WI38 (cell line): ENCODE measurements at regions not wholly inside any gene's neighbourhood (a gene's known extent, or its start where the extent isn't known, plus 50 kb on each side); places are given as distances from the start of the nearest gene placed in this dataset.

Source experiments
- H3K4me3 ChIP-seq: 2 replicates; pipeline ENCODE4 v1.5.1; 2011; ENCODE audit warnings: low read depth, mild to moderate bottlenecking, control low read depth, low read length
- TF ChIP-seq, protein P1 (sequence below): IDR thresholded peaks from 2 replicates; pipeline ENCODE4 v1.5.1; 2012; ENCODE audit warnings: low read depth, mild to moderate bottlenecking, control low read depth, low read length

GRCh38 chr2:455913-456312 is 168.0 kb upstream of the ALKAL2 start:
- TF ChIP-seq, protein P1, sequence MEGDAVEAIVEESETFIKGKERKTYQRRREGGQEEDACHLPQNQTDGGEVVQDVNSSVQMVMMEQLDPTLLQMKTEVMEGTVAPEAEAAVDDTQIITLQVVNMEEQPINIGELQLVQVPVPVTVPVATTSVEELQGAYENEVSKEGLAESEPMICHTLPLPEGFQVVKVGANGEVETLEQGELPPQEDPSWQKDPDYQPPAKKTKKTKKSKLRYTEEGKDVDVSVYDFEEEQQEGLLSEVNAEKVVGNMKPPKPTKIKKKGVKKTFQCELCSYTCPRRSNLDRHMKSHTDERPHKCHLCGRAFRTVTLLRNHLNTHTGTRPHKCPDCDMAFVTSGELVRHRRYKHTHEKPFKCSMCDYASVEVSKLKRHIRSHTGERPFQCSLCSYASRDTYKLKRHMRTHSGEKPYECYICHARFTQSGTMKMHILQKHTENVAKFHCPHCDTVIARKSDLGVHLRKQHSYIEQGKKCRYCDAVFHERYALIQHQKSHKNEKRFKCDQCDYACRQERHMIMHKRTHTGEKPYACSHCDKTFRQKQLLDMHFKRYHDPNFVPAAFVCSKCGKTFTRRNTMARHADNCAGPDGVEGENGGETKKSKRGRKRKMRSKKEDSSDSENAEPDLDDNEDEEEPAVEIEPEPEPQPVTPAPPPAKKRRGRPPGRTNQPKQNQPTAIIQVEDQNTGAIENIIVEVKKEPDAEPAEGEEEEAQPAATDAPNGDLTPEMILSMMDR: no peak
- H3K4me3 ChIP-seq: no peak overlapping the region

- no peak overlapping the region for H3K4me3 ChIP-seq
- TF ChIP-seq, protein P1: no peak
Observed at GRCh38 chr2:455015-455705, 167.3 kb upstream of the ALKAL2 start.

GRCh38 chr2:453132-453531 is 165.2 kb upstream of the ALKAL2 start:
- TF ChIP-seq, protein P1: no peak
- no peak overlapping the region for H3K4me3 ChIP-seq

DNA sequence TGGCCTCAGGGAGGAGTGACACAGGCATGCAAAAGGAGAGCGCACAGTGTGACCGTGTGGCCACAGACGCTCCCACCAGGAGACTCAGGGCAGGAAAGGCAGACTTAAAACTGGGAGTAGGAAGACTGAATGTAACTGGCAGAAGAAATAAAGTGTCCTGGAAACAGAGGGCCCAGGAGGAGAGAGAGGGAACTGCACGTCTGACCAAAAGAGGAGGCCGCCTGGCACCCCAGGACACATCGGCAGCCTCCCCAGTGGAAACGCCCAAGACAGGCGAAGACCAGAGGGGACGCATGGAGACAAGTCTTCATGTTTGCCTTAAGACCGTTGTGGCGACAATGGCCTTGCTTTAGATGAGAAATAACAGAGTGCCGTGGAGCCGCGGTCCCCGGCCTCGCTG is 163.6 kb upstream of the ALKAL2 start:
- TF ChIP-seq, protein P1: no peak
- H3K4me3 ChIP-seq: no peak overlapping the region

- H3K4me3 ChIP-seq: no peak overlapping the region
- TF ChIP-seq, protein P1: no peak
Observed at GRCh38 chr2:449246-450067, 161.6 kb upstream of the ALKAL2 start.

DNA sequence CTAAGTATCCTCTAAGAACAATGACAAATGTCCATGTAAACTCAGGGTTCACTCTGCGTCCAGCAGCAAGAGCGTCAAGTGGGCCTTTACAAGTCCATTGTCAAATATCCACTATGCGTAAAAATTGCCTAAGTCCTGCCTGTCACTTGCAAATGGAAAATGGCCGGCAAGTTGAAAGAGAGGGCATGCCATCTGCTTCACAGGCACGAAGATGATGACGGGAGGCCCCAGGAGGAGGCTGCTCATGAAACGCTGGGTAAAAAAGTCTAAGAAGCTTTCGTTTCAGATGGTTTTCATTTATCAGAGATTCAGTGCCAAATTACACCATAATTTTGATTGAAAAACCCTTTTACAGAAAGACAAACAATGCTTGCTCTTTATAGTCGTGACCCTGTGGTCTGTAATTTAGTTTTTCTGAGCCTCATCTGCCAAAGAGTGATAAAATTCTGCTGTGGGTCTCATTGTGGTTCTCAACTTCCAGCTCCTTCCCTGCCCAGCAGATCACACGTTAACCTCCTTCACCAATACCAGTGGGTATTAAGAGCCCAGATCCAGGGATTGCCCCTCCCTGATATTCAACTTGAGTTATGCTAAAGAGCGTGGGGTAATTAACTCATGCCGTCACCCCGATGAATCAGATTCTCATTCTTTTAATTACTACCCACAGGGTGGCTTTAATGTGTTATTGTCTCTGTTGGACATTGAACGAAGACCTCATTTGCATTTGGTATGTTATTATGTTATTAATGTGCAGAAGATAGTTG is 160.2 kb upstream of the ALKAL2 start:
- TF ChIP-seq, protein P1: no peak
- no peak overlapping the region for H3K4me3 ChIP-seq
